Tongue (tissue), 1 donor: ENCODE measurements at regions not wholly inside any gene's neighbourhood (a gene's known extent, or its start where the extent isn't known, plus 50 kb on each side); places are given as distances from the start of the nearest gene placed in this dataset.
"Not testable (repeated sequence)": the region's sequence is repeated elsewhere in the genome, so short reads cannot be mapped to it uniquely, and the experiment has no call there.

ENCODE experiments used
- DNase-seq: peaks from one replicate; pipeline ENCODE4 v3.0.0-alpha.2; 2015

DNA sequence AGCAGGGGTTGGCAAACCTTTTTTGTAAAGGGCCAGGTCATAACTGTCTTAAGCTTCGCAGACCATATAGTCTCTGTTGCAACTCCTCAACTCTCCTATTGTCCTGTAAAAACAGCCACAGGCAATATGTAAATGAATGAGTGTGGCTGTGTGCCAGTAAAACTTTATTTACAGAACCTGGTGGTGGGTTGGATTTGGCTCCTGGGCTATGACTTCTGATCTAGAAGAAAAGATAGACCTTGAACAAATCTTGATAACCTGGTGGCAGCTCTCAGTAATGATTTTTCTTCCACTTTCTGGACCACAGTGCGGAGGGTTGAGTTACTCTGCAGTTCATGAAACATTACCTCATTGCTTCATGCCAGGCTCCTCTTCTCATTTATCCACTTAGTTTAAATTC is 139.3 kb downstream of the MYCN start:
- DNase-seq: no peak

DNA sequence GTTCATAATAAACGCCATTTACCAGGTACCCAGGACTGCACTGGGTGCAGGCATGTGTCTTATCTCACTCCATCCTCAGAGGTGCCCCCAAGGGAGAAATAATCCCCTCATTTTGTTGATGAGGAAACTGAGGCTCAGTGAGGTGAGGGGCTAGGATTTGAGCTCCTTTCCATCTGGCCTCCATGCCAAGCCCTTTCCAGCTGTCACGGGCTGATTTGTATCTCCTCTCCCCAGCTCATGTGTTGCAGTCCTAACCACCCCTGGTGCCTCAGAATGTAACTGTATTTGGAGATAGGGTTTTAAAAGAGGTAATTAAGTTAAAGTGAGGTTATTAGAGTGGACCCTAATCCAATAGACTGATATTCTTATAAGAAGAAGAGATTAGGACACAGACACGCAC is 137.3 kb downstream of the MYCN start:
- DNase-seq: no peak

DNA sequence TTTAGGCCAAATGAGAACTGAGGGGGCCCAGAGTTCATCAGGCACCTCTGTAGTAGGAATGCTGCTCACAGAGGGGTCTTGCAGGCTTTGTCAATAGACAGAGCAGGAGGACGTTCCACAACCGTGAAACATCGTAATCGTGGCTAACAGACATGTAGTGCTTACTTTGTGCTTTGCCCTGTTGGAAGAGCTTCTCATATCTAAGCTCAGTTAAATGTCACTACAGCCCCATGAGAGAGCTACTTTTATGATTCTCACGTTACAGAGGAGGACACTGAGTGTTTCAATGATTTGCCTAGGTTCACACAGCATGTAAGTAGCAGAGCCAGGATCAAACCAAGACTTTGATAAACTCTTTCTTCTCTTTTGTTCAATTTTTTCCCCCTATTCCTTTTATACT is 136.6 kb downstream of the MYCN start:
- DNase-seq: no peak

DNA sequence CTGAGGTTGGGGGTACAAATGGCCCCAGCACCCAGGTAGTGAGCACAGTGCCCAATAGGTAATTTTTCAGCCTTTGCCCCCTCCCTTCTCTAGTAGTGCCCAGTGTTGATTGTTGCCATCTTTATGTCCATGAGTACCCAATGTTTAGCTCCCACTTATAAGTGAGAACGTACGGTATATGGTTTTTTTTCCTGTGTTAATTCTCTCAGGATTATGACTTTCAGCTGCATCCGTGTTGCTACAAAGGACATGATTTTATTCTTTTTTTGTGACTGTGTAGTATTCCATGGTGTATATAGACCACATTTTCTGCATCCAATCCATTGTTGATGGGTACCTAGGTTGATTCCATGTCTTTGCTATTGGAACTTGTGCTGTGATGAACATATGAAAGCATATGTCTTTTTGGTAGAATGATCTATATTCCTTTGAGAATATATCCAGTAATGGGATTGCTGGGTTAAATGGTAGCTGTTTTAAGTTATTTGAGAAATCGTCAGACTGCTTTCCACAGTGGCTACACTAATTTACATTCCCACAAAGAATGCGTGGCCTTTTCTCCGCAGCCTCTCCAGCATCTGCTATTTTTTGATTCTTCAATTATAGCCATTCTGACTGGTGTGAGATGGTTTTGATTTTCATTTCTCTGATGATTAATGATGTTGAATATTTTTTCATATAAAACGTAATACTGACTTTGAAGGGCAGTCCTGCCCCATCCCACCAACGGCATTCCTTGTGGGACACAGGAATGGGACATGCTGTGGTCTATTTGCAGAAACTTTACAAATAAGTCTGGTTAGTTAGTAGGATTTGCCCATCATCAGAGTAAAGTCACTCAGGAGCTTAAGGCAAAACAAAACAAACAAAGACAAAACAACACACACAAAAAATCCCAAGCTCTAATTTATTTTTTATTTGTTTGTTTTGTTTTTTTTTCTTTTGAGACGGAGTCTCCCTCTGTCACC is 135.0 kb downstream of the MYCN start:
- no peak for DNase-seq

DNA sequence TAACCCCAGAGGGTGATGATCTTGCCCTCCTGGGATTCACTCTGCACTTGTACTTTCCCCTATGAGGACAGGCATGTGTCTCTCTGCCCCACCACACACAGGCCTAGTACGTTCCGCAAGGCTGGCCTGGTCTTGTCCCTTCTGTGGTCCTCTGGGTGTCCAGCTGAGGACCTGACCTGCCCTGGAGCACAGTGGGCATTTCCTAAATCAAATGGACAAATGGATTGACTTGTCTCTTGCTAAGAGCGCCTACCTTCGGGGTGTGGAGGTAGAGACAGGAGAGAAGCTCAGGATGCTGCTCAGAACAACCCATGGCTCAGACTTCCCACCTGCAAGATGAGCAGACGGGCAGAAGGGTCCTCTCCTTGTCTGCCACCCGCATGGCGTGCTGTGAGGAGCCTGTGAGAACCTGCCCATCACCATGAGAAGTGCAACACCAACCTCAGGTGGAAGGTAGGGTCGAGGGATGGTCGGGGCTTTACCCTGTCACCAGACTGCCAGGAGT is 133.6 kb downstream of the MYCN start:
- no peak for DNase-seq

DNA sequence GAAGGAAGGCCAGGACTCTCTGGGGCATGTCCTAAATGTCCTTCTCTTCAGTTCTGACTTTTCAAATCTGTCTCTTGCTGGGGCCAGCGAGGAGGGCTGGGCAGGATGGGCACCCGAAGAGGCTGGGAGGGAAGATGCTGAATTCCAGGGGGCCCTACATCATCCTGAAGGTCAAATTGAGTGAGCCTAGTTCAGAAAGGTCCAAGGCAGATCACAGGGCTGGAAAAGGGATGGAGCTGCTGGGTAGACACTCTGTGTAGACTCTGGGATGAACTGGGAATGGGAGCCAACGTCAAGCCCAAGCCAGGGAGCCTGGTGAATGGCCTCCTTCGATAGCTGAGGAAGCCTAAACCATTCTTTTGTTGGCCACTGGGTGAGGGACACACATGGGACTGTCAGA is 133.1 kb downstream of the MYCN start:
- no peak for DNase-seq

DNA sequence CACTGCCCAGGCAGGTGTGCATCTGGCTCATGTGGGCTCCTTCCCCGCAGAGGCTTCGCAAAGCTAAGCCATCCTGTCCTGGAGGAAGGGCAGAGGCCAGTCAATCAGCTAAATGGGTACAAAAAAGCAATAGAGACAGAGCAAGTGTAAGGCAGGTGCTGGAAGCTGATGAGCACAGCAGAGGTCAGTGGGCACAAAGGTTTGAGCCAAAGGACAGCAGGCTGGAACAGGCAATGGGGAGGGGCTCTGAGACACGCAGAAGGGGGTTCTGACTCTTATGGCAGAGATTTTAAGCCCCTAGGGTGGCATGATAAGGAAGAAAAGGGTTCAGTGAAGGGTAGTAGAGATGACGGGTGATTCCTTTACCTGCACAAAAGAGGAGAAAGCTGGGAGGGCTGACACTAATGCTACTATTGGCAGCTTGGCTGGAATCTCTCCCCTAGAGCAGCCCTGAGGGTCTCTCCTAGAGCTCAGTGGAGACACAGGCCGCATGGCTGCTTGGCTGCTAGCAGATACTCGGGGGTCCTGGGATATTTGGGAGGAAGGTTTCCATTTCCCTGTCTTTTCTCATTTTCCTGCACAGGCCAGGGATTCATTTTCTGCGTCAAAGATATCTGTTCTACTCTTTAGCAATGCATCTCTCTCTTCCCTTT is 132.4 kb downstream of the MYCN start:
- no peak for DNase-seq

DNA sequence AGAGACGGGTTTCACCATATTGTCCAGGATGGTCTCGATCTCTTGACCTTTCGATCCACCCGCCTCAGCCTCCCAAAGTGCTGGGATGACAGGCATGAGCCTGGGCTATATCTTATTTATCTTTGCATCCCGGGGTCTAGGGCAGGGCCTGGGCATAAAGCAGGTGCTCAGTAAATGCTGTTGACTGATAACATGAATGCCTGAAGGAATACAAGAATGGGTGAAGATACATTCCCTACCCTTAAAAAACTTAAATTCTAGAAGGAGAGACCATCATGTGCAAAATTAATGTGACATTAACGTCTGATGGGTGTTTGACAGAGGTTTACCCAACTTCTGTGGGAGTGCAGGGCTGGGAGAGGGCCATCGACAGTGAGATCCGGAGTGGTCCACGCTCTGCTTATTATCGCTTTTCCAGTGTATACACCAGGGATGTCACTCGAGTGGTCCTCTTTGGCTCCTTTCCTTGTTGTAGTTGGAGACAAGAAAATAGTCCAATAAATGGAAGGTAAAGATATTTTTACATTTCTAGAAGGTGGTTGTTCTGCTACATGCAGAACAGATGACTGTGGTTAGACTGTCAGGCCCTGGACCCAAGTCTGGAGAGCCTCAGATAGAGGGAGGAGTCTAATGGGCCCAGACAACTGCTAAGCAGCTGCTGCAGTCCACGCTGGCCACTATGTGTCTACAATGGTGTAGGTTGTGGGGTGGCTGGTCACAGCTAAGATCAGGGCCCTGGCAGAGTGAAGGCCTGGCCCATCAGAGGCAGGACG is 131.7 kb downstream of the MYCN start:
- peak; percentile 24 for DNase-seq

DNA sequence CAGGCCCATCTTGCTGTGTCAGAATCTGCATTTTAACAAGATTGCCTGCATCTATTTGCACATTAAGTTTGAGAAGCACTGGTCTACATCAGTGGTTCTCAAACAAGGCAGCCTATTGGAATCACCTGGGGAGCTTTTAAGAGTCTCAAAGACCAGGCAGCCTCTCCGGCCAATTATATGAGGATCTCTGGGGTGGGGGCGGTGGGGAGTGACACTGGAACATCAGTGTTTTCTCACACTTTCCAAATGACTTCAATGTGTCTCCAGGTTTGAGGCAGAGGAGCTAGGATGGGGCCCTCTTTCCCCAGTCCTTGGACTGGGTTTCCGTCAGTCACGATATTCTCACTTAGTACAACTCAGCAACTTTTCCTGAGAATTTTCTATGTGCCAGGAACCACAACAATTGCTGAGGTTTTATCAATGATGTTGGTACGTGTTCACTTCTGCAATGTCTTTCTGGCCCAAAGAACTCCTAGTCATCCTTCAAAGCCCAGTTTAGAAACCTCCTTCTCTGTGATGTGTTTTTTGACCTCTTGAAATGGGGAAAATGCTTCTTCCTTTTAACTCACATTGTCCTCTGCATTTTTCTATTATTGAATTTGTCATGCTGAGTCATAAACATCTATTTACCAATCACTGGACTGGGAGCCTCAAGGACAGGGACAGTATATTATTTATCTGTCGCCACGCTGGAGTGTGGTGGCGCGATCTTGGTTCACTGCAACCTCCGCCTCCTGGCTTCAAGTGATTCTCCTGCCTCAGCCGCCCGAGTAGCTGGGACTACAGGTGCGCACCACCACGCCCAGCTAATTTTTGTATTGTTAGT is 130.9 kb downstream of the MYCN start:
- no peak for DNase-seq

DNA sequence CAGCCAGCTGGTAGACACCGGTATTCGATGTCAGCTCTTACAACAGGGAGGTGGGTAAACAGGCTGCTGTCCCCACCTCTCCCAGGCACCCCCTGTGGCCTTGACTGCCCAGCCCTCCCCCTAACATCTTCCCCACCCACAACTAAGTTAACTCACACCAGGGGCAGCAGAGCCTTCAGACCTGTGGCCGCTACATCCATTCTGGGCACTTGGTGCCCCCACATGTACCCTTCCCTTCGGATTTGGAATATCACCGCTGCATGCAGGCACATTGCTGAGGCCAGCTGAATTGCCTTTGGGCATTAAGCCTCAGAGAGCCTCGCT is 130.3 kb downstream of the MYCN start:
- no peak for DNase-seq

DNA sequence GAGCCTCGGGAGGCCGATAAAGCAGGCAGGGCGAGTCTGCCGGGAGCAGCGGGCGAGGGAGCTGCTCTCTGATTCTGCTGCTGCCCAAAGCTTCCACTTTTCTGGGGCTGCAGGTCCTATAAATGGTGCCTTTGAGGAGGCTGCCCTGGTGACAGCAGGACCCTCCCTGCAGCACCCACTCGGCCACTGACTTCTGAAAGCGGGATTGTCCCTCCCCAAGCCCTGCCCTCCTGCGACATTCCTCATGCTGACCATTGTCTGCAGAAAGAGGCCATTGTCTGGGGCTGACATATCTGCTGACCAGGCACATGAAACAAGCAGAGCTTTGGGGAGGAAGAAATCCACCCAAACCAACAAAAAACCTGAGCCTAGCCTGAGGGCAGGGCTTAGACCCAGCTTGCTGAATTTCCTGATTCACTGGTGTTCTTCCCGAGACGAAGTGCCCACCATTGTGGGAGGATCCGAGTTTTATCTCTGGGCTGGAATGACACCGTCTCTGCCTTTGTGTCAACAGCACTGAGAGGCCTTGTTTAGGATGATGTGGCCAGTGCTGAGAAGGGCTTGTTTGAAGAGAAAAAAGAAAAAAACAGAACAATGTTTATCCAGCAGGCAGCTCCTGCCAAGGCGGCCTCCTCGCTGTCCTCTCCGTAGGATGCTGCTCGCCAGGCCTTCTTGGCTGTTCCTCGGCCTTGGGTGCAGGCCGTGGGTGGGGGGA is 129.7 kb downstream of the MYCN start:
- DNase-seq: peak; percentile 24

DNA sequence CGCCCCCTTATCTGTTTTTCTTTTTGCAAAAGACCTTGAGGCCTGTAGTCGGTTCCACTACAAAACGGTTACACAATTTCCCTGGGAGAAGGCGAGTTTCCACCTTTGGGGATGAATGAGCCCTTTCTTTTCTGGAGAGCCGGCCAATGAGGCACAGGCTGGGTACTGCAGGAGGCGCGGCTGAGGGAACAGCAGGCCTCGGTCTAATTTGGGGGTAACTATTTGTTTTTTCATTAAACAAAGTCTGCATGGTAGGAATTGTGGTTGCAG is 129.2 kb downstream of the MYCN start:
- peak; percentile 16 for DNase-seq

DNA sequence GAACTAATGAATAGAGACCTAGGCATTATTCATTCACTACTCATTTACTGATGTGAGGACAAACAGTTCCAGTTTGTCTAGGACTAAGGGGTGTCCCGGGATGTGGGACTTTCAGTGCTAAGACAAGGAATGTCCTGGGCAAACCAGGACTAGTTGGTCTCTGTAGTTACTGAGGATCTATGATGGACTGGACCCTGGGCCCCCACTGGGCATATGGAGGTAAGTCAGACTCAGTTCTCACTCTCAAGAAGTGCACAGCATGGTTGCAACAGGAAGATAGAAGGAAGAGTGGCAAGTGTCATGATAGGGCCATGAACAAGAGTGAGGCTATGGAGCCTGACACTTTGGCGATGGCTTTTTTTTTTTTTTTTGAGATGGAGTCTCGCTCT is 128.2 kb downstream of the MYCN start:
- DNase-seq: no peak

DNA sequence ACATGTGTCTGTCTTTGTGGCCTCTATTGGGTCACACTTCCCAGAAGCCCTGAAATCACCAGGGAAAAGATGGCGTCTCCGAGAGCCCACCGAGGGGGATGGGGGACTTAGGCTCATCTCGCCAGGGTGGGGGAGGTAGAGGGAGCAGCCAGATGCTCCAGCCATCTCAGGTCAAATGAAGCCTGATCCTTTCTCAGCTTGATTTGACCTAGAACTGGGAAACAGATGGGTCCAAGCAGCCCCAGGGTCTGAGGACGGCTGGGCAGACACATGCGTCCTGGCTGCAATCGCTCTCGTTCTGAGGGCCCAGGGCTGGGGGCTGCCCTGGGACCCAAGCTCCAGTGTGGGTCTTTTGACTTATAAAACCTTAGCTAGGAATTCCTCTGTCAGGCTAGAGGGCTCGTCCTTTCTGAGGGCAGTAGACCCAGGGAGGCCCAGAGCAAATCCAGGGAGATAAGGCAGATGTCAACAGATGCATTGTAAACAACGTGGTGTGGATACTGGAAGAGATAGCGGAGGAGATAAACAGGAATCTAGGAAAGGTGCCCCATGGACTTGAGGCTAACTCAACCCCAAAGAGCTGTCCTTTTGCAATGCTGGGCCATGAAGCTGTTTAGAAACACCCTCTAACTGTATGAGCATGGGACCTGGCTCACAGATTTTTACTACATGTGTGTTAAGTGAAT is 127.7 kb downstream of the MYCN start:
- DNase-seq: no peak

DNA sequence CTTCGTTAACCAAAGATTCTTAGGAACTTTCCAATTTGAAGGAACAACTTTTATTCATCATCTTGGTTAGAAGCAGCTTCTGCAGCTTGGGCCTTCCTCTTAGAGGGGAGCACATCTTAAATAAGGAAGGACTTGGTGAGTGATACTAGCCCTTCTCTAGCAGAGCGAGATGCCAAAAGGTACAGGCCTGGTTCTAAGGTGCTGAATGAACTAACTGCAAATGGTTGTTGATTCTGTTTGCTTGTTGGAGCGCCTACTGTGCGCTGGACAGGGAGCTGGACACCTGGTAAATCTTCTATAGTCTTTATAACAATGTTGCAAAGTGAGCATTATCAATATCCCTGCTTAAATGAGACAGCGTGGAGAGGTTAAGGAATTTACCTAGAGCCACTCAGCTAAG is 127.1 kb downstream of the MYCN start:
- no peak for DNase-seq

DNA sequence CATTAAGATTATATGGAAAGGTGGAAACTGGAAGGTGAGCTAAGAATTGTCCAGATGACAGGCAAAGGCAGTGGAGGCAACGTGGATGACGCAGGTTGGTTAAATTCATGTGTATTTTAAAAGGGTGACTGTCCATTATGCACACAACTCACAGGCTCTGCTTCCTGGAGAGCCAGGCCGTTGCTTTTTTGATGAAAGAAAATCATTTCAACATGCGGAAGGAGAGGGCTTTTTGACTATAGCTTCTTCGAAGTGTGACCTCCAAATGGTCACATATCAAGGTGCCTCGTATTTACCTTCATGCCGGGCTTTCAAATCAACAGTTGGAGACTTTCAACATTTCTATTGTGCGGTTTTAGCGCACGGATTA is 126.7 kb downstream of the MYCN start:
- no peak for DNase-seq

DNA sequence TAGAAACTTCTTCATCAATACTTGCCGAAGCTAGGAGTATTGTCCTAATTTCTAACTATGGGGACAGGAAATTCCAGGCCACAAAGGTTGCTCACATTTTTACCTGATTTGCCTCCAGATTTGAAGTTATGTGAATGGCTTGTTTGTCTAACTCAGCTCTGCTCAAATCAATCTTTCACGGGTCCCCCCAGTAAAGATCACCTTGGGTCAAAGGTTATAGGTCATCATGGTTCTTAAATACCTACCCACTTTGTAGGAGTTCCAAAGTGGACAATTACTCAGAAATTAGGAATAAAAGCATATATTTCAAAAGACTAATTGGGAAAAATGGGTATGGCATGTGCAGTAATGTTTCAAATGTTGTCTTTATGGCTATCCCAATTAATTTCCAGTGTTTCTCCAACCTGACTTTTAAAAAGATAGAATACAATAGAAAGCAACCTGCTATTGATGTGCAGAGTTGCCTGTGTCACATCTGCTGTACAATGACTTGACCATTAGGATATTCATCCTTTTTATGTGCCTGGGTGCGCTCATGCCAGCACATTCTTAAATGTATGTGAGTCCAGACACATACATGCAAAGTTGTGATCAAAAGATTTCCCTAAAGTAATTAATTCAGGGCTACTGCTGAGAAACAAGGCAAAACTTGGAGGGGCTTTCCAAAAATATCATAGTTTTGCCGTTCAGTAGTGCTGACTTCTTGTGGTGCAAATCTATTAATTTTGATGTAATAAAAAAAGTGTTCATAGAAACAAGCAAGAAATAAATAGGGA is 126.1 kb downstream of the MYCN start:
- no peak for DNase-seq

DNA sequence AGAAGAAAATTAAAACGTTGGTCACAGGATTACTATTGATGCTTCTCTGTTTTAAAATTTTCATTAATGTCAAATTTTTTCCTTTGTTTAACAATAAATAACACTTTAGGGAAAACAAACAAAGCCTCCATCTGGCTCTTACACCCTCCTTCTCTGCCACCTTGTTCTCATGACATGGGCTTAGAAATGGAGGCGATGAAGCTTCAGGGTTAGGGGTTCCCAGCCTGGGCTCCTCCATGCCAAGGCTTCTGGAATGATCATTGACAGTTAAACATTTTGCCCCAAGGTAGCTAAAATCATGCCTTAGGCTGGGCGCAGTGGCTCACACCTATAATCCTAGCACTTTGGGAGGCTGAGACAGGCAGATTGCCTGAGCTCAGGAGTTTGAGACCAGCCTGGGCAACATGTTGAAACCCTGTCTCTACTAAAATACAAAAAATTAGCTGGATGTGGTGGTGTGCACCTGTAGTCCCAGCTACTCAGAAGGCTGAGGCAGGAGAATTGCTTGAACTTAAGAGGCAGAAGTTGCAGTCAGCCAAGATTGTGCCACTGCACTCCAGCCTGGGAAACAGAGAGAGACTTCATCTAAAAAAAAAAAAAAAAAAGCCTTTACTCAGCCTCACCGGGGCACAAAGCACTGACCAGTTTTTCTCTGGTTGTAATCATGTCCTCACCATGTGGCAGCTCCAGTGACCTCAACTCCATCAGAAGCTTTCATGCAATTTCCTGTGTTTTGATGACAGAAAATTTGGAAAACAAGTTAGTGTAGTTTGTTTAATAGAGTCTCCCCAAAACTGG is 125.1 kb downstream of the MYCN start:
- not testable (repeated sequence) for DNase-seq

DNA sequence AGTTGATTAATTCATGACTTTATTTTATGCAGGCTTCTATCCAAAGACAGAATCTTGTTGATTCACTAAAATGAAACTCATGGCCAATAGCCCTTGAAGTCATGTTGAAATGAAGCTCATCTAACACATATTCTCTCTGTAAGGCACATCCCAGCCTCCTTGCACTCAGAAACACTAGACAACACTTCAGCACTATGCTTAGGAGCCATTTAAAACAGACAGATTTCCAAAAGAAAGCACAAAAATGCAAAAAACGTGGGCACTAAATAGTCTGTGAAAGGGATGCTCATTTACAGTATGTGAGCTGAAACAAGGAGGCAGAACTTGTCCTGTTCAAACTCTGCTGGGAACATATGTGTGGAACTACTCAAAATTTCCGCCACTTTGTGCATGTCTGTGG is 124.4 kb downstream of the MYCN start:
- no peak for DNase-seq
